H9 (cell line): ENCODE measurements at regions not wholly inside any gene's neighbourhood (a gene's known extent, or its start where the extent isn't known, plus 50 kb on each side); places are given as distances from the start of the nearest gene placed in this dataset.

Source experiments
- DNase-seq: peaks from one replicate; pipeline ENCODE4 v3.0.0-alpha.2; 2017
- H2AFZ ChIP-seq: one replicate; pipeline ENCODE4 v1.6.1; 2013; ENCODE audit warnings: mild to moderate bottlenecking, low read length, control low read depth, moderate library complexity
- H2AK5ac ChIP-seq: 2 replicates; pipeline ENCODE4 v1.6.1; 2013; ENCODE audit warnings: low read length, control low read depth, mixed read lengths; ENCODE audit not compliant: insufficient read length
- H2BK120ac ChIP-seq: one replicate; pipeline ENCODE4 v1.6.1; 2013; ENCODE audit warnings: low read depth, mild to moderate bottlenecking, low read length, control low read depth, inconsistent platforms; ENCODE audit not compliant: poor library complexity, severe bottlenecking
- H2BK12ac ChIP-seq: 2 replicates; pipeline ENCODE4 v1.6.1; 2013; ENCODE audit warnings: low read length, control low read depth, mixed read lengths, low read depth; ENCODE audit not compliant: insufficient read length
- H2BK15ac ChIP-seq: 2 replicates; pipeline ENCODE4 v1.6.1; 2013; ENCODE audit warnings: low read depth, low read length, control low read depth
- H2BK20ac ChIP-seq: one replicate; pipeline ENCODE4 v1.6.1; 2013; ENCODE audit warnings: low read depth, mild to moderate bottlenecking, low read length, control low read depth, inconsistent platforms; ENCODE audit not compliant: poor library complexity, severe bottlenecking
- H2BK5ac ChIP-seq: 2 replicates; pipeline ENCODE4 v1.6.1; 2013; ENCODE audit warnings: low read length, control low read depth, mixed read lengths; ENCODE audit not compliant: insufficient read length
- H3K14ac ChIP-seq: 2 replicates; pipeline ENCODE4 v1.6.1; 2013; ENCODE audit warnings: low read length, control low read depth; ENCODE audit not compliant: insufficient read depth
- H3K18ac ChIP-seq: 2 replicates; pipeline ENCODE4 v1.6.1; 2013; ENCODE audit warnings: low read depth, mild to moderate bottlenecking, mixed read lengths, low read length, control low read depth; ENCODE audit not compliant: insufficient read length
- H3K23ac ChIP-seq: 2 replicates; pipeline ENCODE4 v1.6.1; 2013; ENCODE audit warnings: low read length, control low read depth, mixed read lengths, low read depth; ENCODE audit not compliant: insufficient read length
- H3K23me2 ChIP-seq: 2 replicates; pipeline ENCODE4 v1.6.1; 2013; ENCODE audit warnings: low read depth, mild to moderate bottlenecking, mixed read lengths, low read length, control low read depth; ENCODE audit not compliant: insufficient read length, poor library complexity, severe bottlenecking
- H3K27ac ChIP-seq: 2 replicates; pipeline ENCODE4 v1.5.1; 2013; ENCODE audit warnings: low read length, control low read depth, mixed read lengths, low read depth; ENCODE audit not compliant: insufficient read length
- H3K27me3 ChIP-seq: 2 replicates; pipeline ENCODE4 v1.6.1; 2013; ENCODE audit warnings: low read length, control low read depth, inconsistent platforms; ENCODE audit not compliant: insufficient read depth
- H3K4ac ChIP-seq: 2 replicates; pipeline ENCODE4 v1.6.1; 2013; ENCODE audit warnings: low read depth, mild to moderate bottlenecking, control low read depth, inconsistent platforms, low read length, moderate library complexity
- H3K4me1 ChIP-seq: 2 replicates; pipeline ENCODE4 v1.6.1; 2013; ENCODE audit warnings: low read length, control low read depth, inconsistent platforms; ENCODE audit not compliant: insufficient read depth
- H3K4me2 ChIP-seq: 2 replicates; pipeline ENCODE4 v1.6.1; 2013; ENCODE audit warnings: low read length, control low read depth, mixed read lengths; ENCODE audit not compliant: insufficient read length, insufficient read depth
- H3K56ac ChIP-seq: 2 replicates; pipeline ENCODE4 v1.6.1; 2013; ENCODE audit warnings: low read depth, mild to moderate bottlenecking, mixed read lengths, low read length, control low read depth; ENCODE audit not compliant: insufficient read length
- H3K79me1 ChIP-seq: 2 replicates; pipeline ENCODE4 v1.6.1; 2013; ENCODE audit warnings: low read depth, mild to moderate bottlenecking, moderate library complexity, low read length, control low read depth, inconsistent platforms; ENCODE audit not compliant: insufficient read depth, poor library complexity, severe bottlenecking
- H3K79me2 ChIP-seq: 2 replicates; pipeline ENCODE4 v1.6.1; 2013; ENCODE audit warnings: low read length, control low read depth, inconsistent platforms; ENCODE audit not compliant: insufficient read depth
- H3K9ac ChIP-seq: 2 replicates; pipeline ENCODE4 v1.6.1; 2013; ENCODE audit warnings: low read length, control low read depth, mixed read lengths; ENCODE audit not compliant: insufficient read length; ENCODE audit errors: extremely low read depth
- H3K9me3 ChIP-seq: one replicate; pipeline ENCODE4 v1.6.1; 2013; ENCODE audit warnings: low read depth, low read length, inconsistent platforms; ENCODE audit not compliant: control insufficient read depth
- H3T11ph ChIP-seq: one replicate; pipeline ENCODE4 v1.6.1; 2013; ENCODE audit warnings: mild to moderate bottlenecking, low read length, control low read depth, inconsistent platforms
- H4K20me1 ChIP-seq: one replicate; pipeline ENCODE4 v1.6.1; 2013; ENCODE audit not compliant: control insufficient read depth, insufficient read length, insufficient read depth
- H4K5ac ChIP-seq: 2 replicates; pipeline ENCODE4 v1.6.1; 2013; ENCODE audit warnings: low read depth, mild to moderate bottlenecking, mixed read lengths, low read length, control low read depth; ENCODE audit not compliant: insufficient read length
- H4K8ac ChIP-seq: replicated peaks from 2 replicates; pipeline ENCODE4 v1.6.1; 2013; ENCODE audit warnings: low read length, control low read depth, mixed read lengths, low read depth; ENCODE audit not compliant: insufficient read length
- H4K91ac ChIP-seq: 2 replicates; pipeline ENCODE4 v1.6.1; 2013; ENCODE audit warnings: low read depth, mild to moderate bottlenecking, moderate library complexity, mixed read lengths, low read length, control low read depth; ENCODE audit not compliant: insufficient read length
- H3K27ac Mint-ChIP-seq, 3 experiments: 2 replicates in 2 of 3; 3 replicates in 1 of 3; pipeline ENCODE4 v1.8.0; 2020 to 2021; ENCODE audit warnings: mixed read lengths in 3 of 3, mild to moderate bottlenecking in 1 of 3, moderate library complexity in 1 of 3
- H3K27me3 Mint-ChIP-seq: 2 replicates; pipeline ENCODE4 v1.8.0; 2021; ENCODE audit warnings: low read depth, mild to moderate bottlenecking, moderate library complexity, mixed read lengths
- H3K36me3 Mint-ChIP-seq, 3 experiments: 2 replicates in 2 of 3; 3 replicates in 1 of 3; pipeline ENCODE4 v1.8.0; 2020 to 2021; ENCODE audit warnings: low read depth in 3 of 3, mixed read lengths in 3 of 3; ENCODE audit not compliant: insufficient read depth in 1 of 3
- H3K4me1 Mint-ChIP-seq, 2 experiments: 2 replicates each; pipeline ENCODE4 v1.8.0; 2020; ENCODE audit warnings: mixed read lengths in 2 of 2
- H3K4me3 Mint-ChIP-seq, 2 experiments: 2 replicates in 1 of 2; 3 replicates in 1 of 2; pipeline ENCODE4 v1.8.0; 2020 to 2021; ENCODE audit warnings: mild to moderate bottlenecking in 2 of 2, mixed read lengths in 2 of 2, moderate library complexity in 1 of 2
- H3K9me3 Mint-ChIP-seq, 2 experiments: 2 replicates in 1 of 2; 3 replicates in 1 of 2; pipeline ENCODE4 v1.8.0; 2020; ENCODE audit warnings: mild to moderate bottlenecking in 2 of 2, mixed read lengths in 2 of 2, moderate library complexity in 1 of 2
- WGBS: extraction: QIAGEN DNeasy Blood & Tissue Kit; methylation state at CpG from one replicate; pipeline ENCODE4 v1.1.7; 2013; ENCODE audit warnings: missing lambda C conversion rate, low lambda C conversion rate, mixed read lengths; ENCODE audit not compliant: insufficient read length; ENCODE audit errors: extremely low coverage; 5-methylcytosine and 5-hydroxymethylcytosine counted together
- TF ChIP-seq, protein P1 (sequence below): fragments of 200-600 bp; sonication (generic); conservative IDR thresholded peaks from 3 replicates; pipeline ENCODE4 v1.8.0; 2021; ENCODE audit warnings: antibody characterized with exemption, mild to moderate bottlenecking

DNA sequence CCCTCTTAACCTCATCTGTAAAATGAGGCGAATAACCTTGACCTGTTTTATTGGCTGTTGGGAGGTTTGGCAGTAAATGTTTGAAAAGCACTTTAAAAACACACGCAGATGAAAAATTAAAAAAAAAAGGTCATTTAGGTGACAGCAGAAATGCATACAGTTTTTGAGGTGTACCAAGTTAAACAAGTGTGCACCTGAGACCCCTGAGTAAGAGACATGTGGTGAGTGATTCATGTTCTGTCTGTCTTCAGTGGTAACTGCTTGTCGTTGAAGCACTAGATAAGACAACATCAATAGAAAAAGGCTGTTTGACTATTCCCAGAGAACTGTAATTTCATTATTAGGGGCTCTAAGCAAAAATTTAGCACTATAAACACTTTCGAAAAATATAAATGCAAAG is 608.4 kb upstream of the PITX2 start:
- Histone ChIP-seq H3K18ac (no peak overlapping the region), H2AK5ac (no peak overlapping the region), H4K5ac (no peak overlapping the region), H2BK12ac (no peak overlapping the region), H2AFZ (no peak overlapping the region), H4K8ac (no peak overlapping the region), H3K4ac (no peak overlapping the region), H2BK20ac (no peak overlapping the region), H3K23me2 (no peaks in the 10 kb centered on the region), H3K23ac (no peak overlapping the region), H3K14ac (no peak overlapping the region), H2BK120ac (no peak overlapping the region), H2BK5ac (no peak overlapping the region), H3K9me3 (no peaks in the 10 kb centered on the region), H3T11ph (no peak overlapping the region), H3K27ac (no peak overlapping the region), H3K79me2 (no peaks in the 10 kb centered on the region), H4K20me1 (no peaks in the 10 kb centered on the region), H3K27me3 (no peaks in the 10 kb centered on the region), H3K79me1 (no peaks in the 10 kb centered on the region), H3K4me1 (no peaks in the 10 kb centered on the region), H2BK15ac (no peak overlapping the region), H3K9ac (no peak overlapping the region), H3K56ac (no peak overlapping the region), H3K4me2 (no peak overlapping the region), H4K91ac (no peak overlapping the region)
- TF ChIP-seq, protein P1, sequence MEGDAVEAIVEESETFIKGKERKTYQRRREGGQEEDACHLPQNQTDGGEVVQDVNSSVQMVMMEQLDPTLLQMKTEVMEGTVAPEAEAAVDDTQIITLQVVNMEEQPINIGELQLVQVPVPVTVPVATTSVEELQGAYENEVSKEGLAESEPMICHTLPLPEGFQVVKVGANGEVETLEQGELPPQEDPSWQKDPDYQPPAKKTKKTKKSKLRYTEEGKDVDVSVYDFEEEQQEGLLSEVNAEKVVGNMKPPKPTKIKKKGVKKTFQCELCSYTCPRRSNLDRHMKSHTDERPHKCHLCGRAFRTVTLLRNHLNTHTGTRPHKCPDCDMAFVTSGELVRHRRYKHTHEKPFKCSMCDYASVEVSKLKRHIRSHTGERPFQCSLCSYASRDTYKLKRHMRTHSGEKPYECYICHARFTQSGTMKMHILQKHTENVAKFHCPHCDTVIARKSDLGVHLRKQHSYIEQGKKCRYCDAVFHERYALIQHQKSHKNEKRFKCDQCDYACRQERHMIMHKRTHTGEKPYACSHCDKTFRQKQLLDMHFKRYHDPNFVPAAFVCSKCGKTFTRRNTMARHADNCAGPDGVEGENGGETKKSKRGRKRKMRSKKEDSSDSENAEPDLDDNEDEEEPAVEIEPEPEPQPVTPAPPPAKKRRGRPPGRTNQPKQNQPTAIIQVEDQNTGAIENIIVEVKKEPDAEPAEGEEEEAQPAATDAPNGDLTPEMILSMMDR: no peak
- DNase-seq: no peak
- H3K9me3 Mint-ChIP-seq: no peaks in the 10 kb centered on the region
- H3K27ac Mint-ChIP-seq: no peak overlapping the region; a peak in 1 of 7 replicates
- H3K4me1 Mint-ChIP-seq: peaks cover 9 to 11% of the 10 kb centered on the region in 2 experiments
- H3K27me3 Mint-ChIP-seq: no peaks in the 10 kb centered on the region
- WGBS: no CpG with 5 or more reads among the region's 4 CpGs
- H3K36me3 Mint-ChIP-seq: no peaks in the 10 kb centered on the region
- no peak overlapping the region for H3K4me3 Mint-ChIP-seq
